LNCAP (cell line): ENCODE measurements at regions not wholly inside any gene's neighbourhood (a gene's known extent, or its start where the extent isn't known, plus 50 kb on each side); places are given as distances from the start of the nearest gene placed in this dataset.

ENCODE experiments used
- TF ChIP-seq, protein P1 (sequence below): fragments of 450-650 bp; IDR thresholded peaks from 2 replicates; pipeline ENCODE4 v1.5.1; 2017; ENCODE audit warnings: mild to moderate bottlenecking

GRCh38 chr4:31360786-31361185, 640.6 kb downstream of the PCDH7 start:
- TF ChIP-seq, protein P1, sequence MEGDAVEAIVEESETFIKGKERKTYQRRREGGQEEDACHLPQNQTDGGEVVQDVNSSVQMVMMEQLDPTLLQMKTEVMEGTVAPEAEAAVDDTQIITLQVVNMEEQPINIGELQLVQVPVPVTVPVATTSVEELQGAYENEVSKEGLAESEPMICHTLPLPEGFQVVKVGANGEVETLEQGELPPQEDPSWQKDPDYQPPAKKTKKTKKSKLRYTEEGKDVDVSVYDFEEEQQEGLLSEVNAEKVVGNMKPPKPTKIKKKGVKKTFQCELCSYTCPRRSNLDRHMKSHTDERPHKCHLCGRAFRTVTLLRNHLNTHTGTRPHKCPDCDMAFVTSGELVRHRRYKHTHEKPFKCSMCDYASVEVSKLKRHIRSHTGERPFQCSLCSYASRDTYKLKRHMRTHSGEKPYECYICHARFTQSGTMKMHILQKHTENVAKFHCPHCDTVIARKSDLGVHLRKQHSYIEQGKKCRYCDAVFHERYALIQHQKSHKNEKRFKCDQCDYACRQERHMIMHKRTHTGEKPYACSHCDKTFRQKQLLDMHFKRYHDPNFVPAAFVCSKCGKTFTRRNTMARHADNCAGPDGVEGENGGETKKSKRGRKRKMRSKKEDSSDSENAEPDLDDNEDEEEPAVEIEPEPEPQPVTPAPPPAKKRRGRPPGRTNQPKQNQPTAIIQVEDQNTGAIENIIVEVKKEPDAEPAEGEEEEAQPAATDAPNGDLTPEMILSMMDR, result no peak

GRCh38 chr4:31362756-31363155, 642.6 kb downstream of the PCDH7 start:
- TF ChIP-seq, protein P1, result no peak

GRCh38 chr4:31365006-31365690, 645.0 kb downstream of the PCDH7 start:
- TF ChIP-seq, protein P1, result no peak

- TF ChIP-seq, protein P1, result no peak
Measured at GRCh38 chr4:31366041-31366440, 645.9 kb downstream of the PCDH7 start.

- TF ChIP-seq, protein P1, result peak; percentile 76
Measured at GRCh38 chr4:31370866-31371465, 650.8 kb downstream of the PCDH7 start.

GRCh38 chr4:31374256-31374960, 654.2 kb downstream of the PCDH7 start:
- TF ChIP-seq, protein P1, result no peak

DNA sequence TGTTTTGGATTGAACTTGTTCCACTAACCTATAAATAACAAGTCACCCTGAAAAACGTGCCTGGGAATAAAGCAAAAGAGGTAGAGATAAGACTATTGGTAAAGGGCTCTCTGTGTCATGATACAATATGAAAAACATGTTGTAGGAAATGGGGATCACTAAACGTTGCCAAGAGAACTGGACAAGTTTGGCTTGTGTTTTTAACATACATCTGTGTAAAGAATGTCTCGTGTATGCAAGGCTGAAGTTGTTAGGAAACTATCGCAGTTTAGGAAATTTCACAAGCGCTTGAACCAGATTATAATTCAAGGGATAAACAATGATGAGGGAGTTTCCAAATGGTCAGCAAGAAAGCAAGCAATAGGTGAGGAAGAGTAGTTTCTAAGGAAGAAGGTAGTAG, 655.8 kb downstream of the PCDH7 start:
- TF ChIP-seq, protein P1, result no peak
